OCI-LY1 (cell line): ENCODE measurements at regions not wholly inside any gene's neighbourhood (a gene's known extent, or its start where the extent isn't known, plus 50 kb on each side); places are given as distances from the start of the nearest gene placed in this dataset.

Experiments
- H2AFZ ChIP-seq: fragments of 200-600 bp; sonication (generic), shearing (Covaris generic); 2 replicates; pipeline ENCODE4 v1.6.0; 2014; ENCODE audit warnings: antibody characterized with exemption, mild to moderate bottlenecking, low read length
- H3F3A ChIP-seq: fragments of 200-600 bp; sonication (generic), shearing (Covaris generic); 2 replicates; pipeline ENCODE4 v1.6.0; 2014; ENCODE audit warnings: mild to moderate bottlenecking, antibody characterized with exemption, low read length, moderate library complexity; ENCODE audit not compliant: insufficient read depth
- H3K27ac ChIP-seq: fragments of 200-600 bp; sonication (generic); 2 replicates; pipeline ENCODE4 v1.5.1; 2014; ENCODE audit warnings: low read length, mixed run types, mild to moderate bottlenecking, low read depth; ENCODE audit not compliant: poor library complexity, severe bottlenecking
- H3K27me3 ChIP-seq: fragments of 200-600 bp; sonication (generic); 2 replicates; pipeline ENCODE4 v1.6.0; 2014; ENCODE audit warnings: antibody characterized with exemption, mild to moderate bottlenecking, low read length, moderate library complexity; ENCODE audit not compliant: insufficient read depth
- H3K36me3 ChIP-seq: fragments of 200-600 bp; sonication (generic); 2 replicates; pipeline ENCODE4 v1.6.1; 2014; ENCODE audit warnings: mild to moderate bottlenecking, antibody characterized with exemption, low read length, moderate library complexity, mixed read lengths; ENCODE audit not compliant: insufficient read depth
- H3K4me1 ChIP-seq: fragments of 200-600 bp; sonication (generic); 2 replicates; pipeline ENCODE4 v1.5.1; 2014; ENCODE audit warnings: mild to moderate bottlenecking, low read length, moderate library complexity; ENCODE audit not compliant: insufficient read depth, severe bottlenecking
- H3K4me2 ChIP-seq: fragments of 200-600 bp; sonication (generic), shearing (Covaris generic); 2 replicates; pipeline ENCODE4 v1.6.1; 2014; ENCODE audit warnings: low read length
- H3K4me3 ChIP-seq: fragments of 200-600 bp; sonication (generic); 2 replicates; pipeline ENCODE4 v1.5.1; 2014; ENCODE audit warnings: low read length, low read depth, mild to moderate bottlenecking, mixed read lengths; ENCODE audit not compliant: poor library complexity, severe bottlenecking
- H3K79me2 ChIP-seq: fragments of 200-600 bp; shearing (Covaris generic); 2 replicates; pipeline ENCODE4 v1.6.1; 2016; ENCODE audit warnings: mixed run types, low read length, mixed read lengths; ENCODE audit not compliant: insufficient read depth
- H3K9ac ChIP-seq: fragments of 200-600 bp; sonication (generic), shearing (Covaris generic); 2 replicates; pipeline ENCODE4 v1.6.1; 2014; ENCODE audit warnings: mild to moderate bottlenecking, low read length, mixed read lengths
- H3K9me2 ChIP-seq: fragments of 200-600 bp; sonication (generic), shearing (Covaris generic); 2 replicates; pipeline ENCODE4 v1.6.1; 2014; ENCODE audit warnings: low read depth, mild to moderate bottlenecking, low read length, mixed read lengths
- H3K9me3 ChIP-seq: fragments of 200-600 bp; shearing (Covaris generic); 2 replicates; pipeline ENCODE4 v1.6.1; 2014; ENCODE audit warnings: low read length, mixed read lengths
- H4K20me1 ChIP-seq: fragments of 200-600 bp; sonication (generic), shearing (Covaris generic); 2 replicates; pipeline ENCODE4 v1.6.0; 2016; ENCODE audit warnings: mild to moderate bottlenecking, low read length; ENCODE audit not compliant: insufficient read depth
- EZH2 ChIP-seq: fragments of 200-600 bp; sonication (generic), shearing (Covaris generic); IDR thresholded peaks from 2 replicates; pipeline ENCODE4 v1.8.0; 2017; ENCODE audit warnings: borderline replicate concordance, mixed run types, mild to moderate bottlenecking, antibody characterized with exemption, low read length, moderate library complexity, mixed read lengths
- TF ChIP-seq, protein P1 (sequence below): fragments of 200-600 bp; sonication (generic), shearing (Covaris generic); IDR thresholded peaks from 2 replicates; pipeline ENCODE4 v1.5.1; 2017; ENCODE audit warnings: mild to moderate bottlenecking, antibody characterized with exemption, low read length, moderate library complexity, mixed read lengths

DNA sequence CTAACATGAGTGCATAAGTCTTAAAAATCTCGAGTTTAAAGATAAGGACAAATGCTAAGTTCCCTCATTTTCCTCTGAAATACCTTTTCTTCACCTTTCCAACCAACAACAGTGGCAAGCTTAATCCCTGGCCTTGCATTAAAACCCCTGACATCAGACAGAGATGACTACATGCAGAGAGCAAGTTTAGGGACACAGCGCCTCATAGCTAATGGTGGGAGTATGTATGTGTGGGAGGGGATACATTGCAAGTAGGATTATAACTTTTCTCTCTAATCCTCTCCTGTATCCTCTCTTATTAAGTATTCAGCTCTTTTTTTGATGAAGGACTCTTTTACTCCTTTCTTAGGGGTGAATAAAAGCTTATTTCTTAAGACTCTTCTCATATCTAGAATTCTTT, 547.1 kb downstream of the CCER1 start:
- no peaks in the 10 kb centered on the region for H3F3A ChIP-seq
- H3K9me3 ChIP-seq, result no peaks in the 10 kb centered on the region
- no peak overlapping the region for H2AFZ ChIP-seq
- H3K27ac ChIP-seq, result no peak overlapping the region
- no peaks in the 10 kb centered on the region for H3K4me1 ChIP-seq
- no peaks in the 10 kb centered on the region for H3K79me2 ChIP-seq
- TF ChIP-seq, protein P1, sequence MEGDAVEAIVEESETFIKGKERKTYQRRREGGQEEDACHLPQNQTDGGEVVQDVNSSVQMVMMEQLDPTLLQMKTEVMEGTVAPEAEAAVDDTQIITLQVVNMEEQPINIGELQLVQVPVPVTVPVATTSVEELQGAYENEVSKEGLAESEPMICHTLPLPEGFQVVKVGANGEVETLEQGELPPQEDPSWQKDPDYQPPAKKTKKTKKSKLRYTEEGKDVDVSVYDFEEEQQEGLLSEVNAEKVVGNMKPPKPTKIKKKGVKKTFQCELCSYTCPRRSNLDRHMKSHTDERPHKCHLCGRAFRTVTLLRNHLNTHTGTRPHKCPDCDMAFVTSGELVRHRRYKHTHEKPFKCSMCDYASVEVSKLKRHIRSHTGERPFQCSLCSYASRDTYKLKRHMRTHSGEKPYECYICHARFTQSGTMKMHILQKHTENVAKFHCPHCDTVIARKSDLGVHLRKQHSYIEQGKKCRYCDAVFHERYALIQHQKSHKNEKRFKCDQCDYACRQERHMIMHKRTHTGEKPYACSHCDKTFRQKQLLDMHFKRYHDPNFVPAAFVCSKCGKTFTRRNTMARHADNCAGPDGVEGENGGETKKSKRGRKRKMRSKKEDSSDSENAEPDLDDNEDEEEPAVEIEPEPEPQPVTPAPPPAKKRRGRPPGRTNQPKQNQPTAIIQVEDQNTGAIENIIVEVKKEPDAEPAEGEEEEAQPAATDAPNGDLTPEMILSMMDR, result 0 out of 2 replicates have a peak, but pooled peaks have one; percentile 16
- TF ChIP-seq EZH2, result no peak
- H3K36me3 ChIP-seq, result no peaks in the 10 kb centered on the region
- H4K20me1 ChIP-seq, result no peaks in the 10 kb centered on the region
- no peak overlapping the region for H3K4me3 ChIP-seq
- H3K27me3 ChIP-seq, result no peaks in the 10 kb centered on the region
- no peak overlapping the region for H3K4me2 ChIP-seq
- H3K9ac ChIP-seq, result no peak overlapping the region
- no peaks in the 10 kb centered on the region for H3K9me2 ChIP-seq

- Histone ChIP-seq H3K4me1 (no peaks in the 10 kb centered on the region), H3K27ac (no peak overlapping the region), H3K79me2 (no peaks in the 10 kb centered on the region), H4K20me1 (no peaks in the 10 kb centered on the region), H3K4me3 (no peak overlapping the region), H3K9me2 (no peaks in the 10 kb centered on the region), H3K9ac (no peak overlapping the region), H2AFZ (no peak overlapping the region), H3K36me3 (no peaks in the 10 kb centered on the region), H3K4me2 (no peak overlapping the region), H3K9me3 (no peaks in the 10 kb centered on the region), H3K27me3 (no peaks in the 10 kb centered on the region), H3F3A (no peaks in the 10 kb centered on the region)
- TF ChIP-seq, protein P1, result no peak
- no peak for TF ChIP-seq EZH2
These were observed 550.9 kb downstream of the CCER1 start for GRCh38 chr12:90404071-90404470.

- no peaks in the 10 kb centered on the region for H3F3A ChIP-seq
- no peaks in the 10 kb centered on the region for H4K20me1 ChIP-seq
- no peaks in the 10 kb centered on the region for H3K79me2 ChIP-seq
- no peaks in the 10 kb centered on the region for H3K9me3 ChIP-seq
- H3K9ac ChIP-seq, result no peak overlapping the region
- no peak overlapping the region for H3K27ac ChIP-seq
- TF ChIP-seq EZH2, result no peak
- TF ChIP-seq, protein P1, result no peak
- H3K4me2 ChIP-seq, result no peak overlapping the region
- H3K27me3 ChIP-seq, result no peaks in the 10 kb centered on the region
- no peaks in the 10 kb centered on the region for H3K36me3 ChIP-seq
- H3K9me2 ChIP-seq, result no peaks in the 10 kb centered on the region
- H3K4me3 ChIP-seq, result no peak overlapping the region
- H3K4me1 ChIP-seq, result no peaks in the 10 kb centered on the region
- no peak overlapping the region for H2AFZ ChIP-seq
These were observed 553.8 kb downstream of the CCER1 start for GRCh38 chr12:90401185-90401584.
